Skeletal muscle cell (primary cell): ENCODE measurements at regions not wholly inside any gene's neighbourhood (a gene's known extent, or its start where the extent isn't known, plus 50 kb on each side); places are given as distances from the start of the nearest gene placed in this dataset.
A peak's percentile ranks its signal among the peaks of the same experiment; 100 is the strongest.

Experiments used
- DNase-seq: peaks from one replicate; pipeline ENCODE4 v3.0.0-alpha.2; 2010; ENCODE audit warnings: low read depth
- H3K4me3 ChIP-seq: 2 replicates; pipeline ENCODE4 v1.5.1; 2011; ENCODE audit warnings: low read depth, mild to moderate bottlenecking, control low read depth, low read length, moderate library complexity

DNA sequence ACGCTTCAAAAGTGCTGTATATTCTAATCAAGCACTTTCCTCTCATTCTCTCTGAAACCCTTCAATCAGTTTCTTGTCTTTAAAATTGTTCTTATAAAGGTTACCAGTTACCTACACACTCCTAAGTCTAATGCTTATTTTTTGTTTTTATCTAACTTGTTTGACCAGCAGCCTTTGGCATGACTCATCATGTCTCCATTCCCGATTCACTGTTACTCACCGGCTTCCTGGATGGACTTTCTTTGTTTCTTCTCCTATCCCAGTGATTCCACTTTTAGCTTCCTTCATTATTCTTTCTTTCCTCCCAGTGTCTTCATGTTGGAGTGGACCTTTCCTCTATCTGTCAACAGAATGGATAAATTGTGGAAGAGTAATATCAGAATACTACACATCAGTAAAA is 368.6 kb upstream of the CCDC196 start:
- H3K4me3 ChIP-seq, result no peak overlapping the region
- peak; percentile 36 for DNase-seq

DNA sequence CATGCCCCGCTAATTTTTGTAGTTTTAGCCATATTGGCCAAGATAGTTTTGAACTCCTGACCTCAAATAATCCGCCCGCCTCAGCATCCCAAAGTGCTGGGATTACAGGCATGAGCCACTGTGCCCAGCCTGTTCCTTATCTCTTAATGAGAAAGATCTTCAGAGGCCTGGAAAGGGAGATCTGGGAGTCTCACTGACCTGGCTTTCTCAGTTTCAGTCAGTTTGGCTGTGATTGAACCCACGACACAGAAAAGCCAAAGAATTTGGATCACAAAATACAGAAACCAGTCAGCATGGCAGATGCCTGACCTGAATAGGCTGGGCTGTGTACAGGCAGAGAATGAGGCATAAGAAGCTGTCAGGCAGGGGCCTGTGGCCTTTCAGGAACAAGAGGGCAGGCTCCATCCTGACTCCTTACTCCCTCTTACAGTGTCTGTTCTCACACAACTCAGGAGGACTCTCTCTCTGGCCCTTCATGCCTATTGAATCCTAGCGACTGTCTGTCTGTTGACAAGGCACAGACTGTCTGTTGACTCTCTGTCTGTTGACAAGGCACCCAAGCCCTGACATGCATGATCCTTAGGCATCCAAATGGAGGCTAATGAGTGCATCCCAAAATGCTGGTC is 366.5 kb upstream of the CCDC196 start:
- no peak overlapping the region for H3K4me3 ChIP-seq
- DNase-seq, result no peak

DNA sequence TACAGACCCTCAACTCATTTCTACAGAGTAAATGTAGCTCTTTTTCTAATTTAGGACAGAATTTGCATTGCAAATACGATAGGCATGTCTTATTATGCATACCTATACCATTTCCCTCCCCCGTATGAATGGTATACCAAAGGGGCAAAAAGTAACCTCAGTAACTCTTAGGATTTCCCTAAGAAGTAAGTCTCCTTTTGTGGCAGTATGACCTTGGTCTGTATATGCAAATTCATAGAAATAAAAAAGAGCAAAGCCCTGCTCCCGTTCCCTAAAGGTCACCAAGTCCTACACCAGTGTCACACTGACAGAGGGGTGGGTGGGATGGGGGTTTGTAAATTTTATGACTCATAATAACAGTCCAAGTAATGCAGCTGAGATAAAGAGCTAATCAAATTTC is 365.8 kb upstream of the CCDC196 start:
- DNase-seq, result no peak
- H3K4me3 ChIP-seq, result no peak overlapping the region

DNA sequence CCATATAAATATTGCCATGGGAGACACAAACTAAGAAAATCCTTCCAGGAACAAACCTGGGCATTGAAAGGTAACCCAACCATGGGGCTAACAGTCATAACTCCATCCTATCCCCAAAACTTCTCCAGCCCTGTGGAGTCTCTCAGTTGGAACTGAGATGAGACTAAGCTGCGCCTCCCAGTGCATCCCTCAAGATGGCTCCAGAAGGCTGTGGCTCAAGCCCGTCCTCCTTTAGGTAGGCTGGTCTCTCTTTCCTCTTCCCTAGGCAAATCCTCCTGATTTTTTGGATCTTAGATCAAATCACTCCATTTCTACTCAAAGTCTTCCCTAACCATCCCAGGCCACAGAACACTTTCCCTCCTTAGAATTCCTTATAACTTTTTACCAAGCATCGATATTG is 364.3 kb upstream of the CCDC196 start:
- no peak for DNase-seq
- no peak overlapping the region for H3K4me3 ChIP-seq

DNA sequence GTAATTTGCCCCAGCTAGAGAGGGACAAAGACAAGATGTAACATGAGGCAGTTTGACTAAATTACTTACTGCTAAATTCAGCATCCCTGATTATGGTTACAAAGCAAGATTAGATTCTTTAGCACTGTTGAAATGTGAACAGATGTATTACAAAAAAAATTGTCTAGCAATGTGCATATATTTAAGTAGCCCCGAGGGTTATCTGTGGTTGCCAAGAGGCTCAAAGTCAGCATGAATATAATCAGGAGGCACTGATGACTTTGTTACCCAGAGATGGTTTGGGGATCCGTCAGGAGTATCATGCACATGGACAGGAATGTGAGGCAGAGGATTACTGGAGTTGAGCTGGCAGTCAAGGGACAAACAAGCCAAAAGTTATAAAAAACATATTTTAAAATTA is 356.9 kb upstream of the CCDC196 start:
- no peak for DNase-seq
- no peak overlapping the region for H3K4me3 ChIP-seq

DNA sequence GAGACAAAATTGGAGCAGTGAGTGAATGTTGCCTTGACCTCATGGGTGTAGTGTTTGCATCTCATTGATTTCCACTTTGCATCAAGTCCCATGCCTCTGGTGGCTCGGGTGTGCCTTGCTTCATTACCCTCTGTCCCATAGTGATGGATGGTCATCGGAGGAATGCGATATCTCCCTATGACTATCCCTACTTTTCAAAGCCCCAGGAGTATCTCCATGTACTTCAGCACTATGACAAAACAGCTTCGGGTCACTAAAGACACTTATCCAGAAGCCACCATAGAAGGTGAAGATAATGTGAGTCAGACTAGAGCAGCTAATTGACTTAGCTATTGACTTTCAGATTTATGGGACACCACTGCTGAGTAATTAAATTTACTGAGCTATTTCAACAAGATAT is 355.1 kb upstream of the CCDC196 start:
- DNase-seq, result no peak
- H3K4me3 ChIP-seq, result no peak overlapping the region

DNA sequence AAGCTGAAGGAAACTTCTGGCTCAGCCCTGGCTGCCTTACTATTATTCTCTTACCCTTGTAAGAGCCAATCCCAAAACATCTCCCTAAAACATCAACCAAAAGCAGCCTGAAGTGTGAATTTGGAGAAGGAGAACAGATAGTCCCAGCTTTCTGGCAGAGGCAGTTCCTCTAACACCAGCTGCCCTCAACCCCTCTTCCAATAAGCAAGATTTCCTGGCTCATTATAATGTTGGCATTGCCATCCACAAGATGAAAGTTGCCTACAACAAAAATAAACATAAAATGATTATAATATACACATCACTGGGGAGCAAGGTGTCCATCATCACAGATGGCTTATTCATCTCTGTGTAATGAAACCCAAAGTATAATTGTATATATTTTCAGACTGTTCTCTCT is 352.5 kb upstream of the CCDC196 start:
- H3K4me3 ChIP-seq, result no peak overlapping the region
- no peak for DNase-seq

DNA sequence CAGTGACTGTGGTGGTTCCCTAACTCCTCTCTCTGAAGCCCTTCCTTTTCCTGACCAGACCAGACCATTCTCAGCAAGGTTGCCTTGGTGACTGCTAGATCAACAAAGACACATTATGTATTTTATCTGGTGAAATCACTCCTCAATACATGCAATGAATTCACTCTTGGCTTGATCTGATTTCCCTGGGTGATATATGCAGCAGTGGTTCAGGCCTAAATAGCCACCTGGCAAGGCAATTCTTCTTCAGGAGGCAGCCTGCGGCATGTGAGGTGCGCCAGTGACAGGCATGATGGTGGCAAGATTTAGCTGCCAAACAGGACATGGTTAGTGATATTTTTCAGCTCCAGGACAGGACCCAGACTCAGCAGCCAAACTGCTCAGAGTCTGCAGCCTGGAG is 350.3 kb upstream of the CCDC196 start:
- DNase-seq, result no peak

DNA sequence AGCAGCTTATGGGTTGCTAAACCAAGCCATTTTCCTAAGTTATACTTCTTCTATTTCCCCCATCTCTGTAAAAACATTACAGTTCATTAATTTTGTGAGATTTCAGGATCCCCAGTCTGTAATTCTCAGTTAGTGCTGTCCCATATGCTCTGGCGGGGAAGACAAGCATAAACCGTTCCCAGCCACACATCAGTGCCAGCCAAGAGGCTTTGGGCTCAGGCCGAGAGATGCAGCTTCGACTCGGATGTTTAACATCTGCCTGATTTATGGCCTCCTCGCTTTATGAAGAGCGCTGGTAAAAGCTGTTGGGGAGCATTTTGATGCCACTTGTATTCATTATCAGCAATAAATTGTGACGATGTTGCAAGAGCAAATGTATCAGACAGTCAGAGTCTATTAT is 349.1 kb upstream of the CCDC196 start:
- H3K4me3 ChIP-seq, result no peak overlapping the region
- no peak for DNase-seq

More for the DNA sequence above, 350.3 kb upstream of the CCDC196 start:
- no peak overlapping the region for H3K4me3 ChIP-seq

DNA sequence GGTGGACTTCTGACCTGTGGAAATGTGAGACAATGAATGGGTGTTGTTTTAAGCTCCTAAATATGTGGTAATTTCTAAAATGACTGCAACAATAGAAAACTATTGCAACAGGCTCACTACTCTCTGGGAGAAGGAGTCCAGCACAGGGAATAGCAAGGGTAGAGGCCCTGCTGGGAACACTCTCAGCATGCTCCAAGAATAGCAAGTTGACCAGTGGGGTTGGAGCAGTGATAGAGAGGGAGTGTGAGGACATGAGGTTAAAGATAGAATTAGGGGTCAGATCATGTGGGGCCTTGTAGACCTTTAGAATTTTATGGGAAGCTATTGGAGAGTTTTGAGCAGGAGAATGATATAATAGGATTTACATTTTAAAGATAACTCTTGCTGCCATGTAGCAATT is 346.7 kb upstream of the CCDC196 start:
- DNase-seq, result no peak
- no peak overlapping the region for H3K4me3 ChIP-seq

DNA sequence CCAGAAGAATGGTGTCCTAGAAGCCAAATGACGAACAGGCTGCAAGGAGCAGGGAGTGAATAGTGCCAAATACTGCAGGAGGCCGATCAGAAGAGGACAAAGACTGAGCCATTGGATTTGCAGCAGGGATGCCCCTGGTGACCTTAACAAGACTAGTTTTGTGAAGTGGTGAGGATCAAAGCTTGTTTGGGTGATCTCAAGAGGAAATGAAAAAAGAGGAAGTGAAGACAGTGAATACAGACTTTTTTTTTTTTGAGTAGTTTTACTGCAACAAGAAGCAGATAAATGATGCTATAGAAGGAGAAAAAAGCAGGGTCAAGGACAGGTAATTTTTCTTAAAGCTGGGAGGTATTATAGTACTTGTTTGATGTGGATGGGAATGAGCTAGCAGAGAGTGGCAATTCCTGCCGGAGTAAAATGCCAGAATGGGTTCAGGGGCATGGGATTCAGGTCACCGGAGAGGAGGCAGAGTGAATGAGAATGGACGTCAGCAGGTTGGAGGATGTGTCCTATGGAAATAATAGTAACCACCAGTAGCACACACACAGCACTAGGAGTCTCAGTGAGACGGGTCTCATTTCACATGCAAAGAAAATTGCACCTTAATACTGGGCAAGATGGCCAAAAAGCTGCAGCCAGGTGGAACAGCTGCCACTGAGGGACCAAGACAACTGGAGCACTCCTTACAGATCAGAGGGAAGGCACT is 345.8 kb upstream of the CCDC196 start:
- H3K4me3 ChIP-seq, result no peak overlapping the region
- no peak for DNase-seq

DNA sequence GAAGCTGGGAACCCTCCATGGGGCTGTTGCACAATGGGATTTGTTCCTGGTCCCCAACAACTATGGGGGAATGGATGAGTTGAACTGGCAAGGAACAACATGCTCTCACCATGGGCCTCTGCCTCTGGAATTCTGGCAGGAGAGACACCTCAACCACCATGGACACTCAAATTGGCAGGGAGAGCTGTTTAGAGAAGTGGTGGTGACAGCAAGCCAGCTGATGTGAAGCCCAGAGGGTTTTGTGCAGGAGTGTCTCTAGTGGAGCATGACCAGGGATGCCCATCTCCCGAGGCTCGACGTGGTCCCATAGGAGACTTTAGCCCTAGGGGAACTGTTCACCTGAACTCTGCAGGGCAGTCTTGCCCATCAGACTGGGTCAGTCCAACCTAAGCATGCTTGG is 345.2 kb upstream of the CCDC196 start:
- no peak for DNase-seq
- H3K4me3 ChIP-seq, result no peak overlapping the region

DNA sequence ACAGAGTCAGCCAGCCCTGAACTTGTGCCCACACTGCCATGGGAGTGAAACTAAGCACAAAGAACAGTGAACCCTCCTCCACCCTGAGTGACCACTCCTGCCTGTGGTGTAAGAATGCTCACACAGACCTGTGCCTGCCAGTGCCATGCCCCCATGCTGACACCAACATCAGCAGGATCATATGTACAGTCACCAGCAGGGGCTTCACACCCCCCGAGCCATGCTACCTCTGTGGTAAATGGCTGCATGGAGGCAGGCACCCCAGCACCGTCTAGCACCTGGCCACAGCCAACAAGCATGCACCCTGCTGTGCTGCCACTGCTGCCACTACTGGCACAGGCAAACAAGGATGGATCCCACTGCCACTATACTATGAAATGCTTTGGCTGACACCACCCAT is 344.4 kb upstream of the CCDC196 start:
- DNase-seq, result no peak

DNA sequence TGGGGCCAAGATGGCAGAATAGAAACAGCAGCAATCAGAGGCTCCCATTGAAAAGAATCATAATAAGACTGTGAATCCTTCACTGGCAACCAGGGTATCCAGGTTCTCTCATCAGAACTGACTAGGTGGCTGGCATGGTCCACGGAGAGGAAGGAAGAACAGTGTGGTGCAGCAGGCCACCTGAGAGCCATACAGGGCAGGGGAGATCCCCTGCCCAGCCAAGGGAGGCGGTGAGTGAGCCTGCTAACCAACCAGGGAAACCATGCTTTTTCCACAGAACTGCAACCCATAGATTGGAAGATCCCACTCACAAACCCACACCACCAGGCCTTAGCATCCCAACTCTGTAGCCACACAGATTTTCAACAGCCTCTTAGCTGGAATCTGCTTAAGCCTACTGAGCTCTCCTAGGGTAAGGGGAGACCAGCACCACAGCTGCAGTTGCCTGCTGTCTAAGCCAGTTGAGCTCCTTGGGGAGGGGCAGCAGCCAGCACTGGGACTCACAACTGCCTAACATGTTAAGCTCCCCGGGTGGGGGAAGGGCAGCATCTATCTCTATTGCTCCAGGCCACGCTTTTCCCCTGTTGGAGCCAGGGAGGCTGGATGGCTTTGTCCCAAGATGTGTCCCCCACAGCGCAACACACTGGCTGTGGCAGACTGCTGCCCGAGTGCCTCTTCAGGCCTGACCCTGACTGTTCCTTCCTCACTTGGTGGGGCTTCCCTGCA is 342.6 kb upstream of the CCDC196 start:
- no peak overlapping the region for H3K4me3 ChIP-seq
- no peak for DNase-seq

More for the DNA sequence above, 344.4 kb upstream of the CCDC196 start:
- H3K4me3 ChIP-seq, result no peak overlapping the region

DNA sequence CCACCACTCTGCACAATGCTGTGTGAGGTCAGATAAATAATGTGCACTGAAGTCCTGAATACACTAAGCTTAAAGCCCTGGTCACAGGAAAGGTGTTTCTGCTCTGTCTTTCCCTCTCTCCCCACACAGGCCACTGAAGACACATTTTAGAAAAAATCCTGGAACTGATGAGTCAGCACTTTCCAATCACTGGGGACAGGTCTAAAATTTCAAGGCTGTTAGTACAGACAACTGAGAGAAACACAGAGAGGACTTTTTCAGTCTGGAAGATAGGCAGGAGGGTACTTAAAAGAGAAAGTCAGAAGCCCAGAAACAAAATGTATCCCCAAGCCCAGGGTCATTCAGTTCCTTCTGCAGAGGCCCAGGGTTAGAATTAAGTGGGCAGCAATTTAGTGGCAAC is 333.9 kb upstream of the CCDC196 start:
- no peak for DNase-seq
- no peak overlapping the region for H3K4me3 ChIP-seq

DNA sequence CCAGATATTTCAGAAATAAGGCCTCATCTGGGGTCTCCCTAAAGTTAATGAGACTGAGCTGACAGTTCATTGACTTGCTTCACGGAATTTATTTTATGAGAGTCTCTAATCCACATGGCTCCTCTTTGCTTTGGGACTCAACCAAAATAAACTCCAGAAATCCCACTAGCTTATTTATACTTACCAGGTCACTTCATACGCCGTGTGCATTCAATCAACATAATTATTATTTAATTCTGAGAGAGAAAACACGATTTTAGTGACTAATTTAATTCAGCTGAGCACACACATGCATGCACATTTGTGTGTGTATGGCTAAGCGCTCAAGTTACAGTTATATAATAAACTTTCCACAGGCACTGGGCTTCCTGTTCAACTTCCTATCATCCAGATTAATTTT is 333.4 kb upstream of the CCDC196 start:
- DNase-seq, result no peak
- no peak overlapping the region for H3K4me3 ChIP-seq

DNA sequence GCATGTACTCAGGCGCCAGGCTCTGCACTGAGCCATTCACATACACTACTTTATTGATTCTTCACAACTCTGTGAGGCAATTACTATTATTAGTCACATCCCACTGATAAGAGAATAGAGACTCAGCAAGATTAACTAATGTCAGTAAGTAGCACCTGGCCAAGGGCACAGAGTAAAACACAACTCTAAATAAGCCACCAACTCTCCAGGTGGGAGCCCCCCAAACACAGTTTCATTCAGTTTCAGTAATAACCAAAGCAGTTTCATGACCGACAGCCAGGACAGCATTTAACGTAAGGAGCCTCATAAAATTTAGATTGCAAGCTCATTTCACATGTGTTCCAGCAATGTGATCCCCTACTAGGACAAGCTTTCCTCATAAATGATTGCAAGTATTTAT is 323.1 kb upstream of the CCDC196 start:
- H3K4me3 ChIP-seq, result no peak overlapping the region
- DNase-seq, result no peak

DNA sequence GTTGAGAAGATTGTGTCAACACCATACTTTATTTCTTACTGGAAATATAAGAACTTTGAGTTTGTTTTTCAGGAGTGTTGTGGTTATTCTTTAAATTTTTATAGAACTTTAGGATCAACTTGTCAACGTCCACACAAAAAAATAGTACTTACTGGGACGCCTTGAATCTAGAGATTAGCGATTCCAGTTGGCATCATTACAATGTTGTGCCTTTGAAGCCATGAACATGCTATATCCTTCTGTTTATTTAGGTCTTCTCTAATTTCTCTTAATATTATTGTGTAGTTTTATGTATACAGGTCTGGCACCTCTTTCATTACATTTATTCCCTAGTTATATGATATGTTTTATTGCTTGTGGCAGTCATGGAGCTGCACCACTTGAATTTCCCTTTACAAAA is 320.8 kb upstream of the CCDC196 start:
- no peak overlapping the region for H3K4me3 ChIP-seq
- no peak for DNase-seq

DNA sequence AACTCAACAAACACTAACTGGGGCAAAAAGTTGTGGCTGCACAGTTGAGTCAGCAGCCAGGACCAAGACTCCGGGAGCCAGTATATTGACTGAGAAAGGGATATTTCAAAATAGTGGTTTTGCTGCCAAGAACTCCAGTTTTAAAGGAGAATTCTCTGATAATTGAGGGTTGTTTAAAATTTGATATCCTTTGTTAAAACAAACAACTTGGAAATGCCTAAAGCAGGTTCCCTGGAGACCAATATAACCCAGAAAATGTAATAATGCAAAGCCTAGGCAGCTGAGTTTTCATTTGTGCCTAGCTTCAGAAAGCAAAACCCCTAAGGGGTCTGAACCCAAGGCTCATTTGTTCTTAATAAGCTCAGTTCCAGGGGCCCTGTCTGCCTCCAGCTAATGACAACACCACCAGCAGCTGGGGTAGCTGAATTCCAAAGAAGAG is 311.7 kb upstream of the CCDC196 start:
- no peak overlapping the region for H3K4me3 ChIP-seq
- DNase-seq, result peak; percentile 6

DNA sequence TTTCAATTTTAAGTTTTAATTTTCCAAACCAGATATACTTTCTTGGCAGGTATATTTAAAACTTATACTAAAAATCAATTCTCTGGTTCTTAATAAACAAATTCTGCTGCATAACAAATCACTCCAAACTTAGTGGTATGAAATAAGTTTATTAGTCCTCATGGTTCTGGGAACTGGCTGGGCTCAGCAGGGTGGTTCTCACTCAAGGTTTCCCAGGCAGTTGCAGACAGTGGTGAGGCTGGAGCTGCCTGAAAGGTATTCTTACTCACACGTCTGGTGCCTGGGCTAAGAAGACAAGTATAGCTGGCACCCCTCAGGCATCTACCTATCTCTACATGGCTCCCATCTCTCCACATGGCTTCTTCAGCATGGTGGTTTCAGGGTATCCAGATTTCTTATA is 308.2 kb upstream of the CCDC196 start:
- no peak overlapping the region for H3K4me3 ChIP-seq
- DNase-seq, result no peak

DNA sequence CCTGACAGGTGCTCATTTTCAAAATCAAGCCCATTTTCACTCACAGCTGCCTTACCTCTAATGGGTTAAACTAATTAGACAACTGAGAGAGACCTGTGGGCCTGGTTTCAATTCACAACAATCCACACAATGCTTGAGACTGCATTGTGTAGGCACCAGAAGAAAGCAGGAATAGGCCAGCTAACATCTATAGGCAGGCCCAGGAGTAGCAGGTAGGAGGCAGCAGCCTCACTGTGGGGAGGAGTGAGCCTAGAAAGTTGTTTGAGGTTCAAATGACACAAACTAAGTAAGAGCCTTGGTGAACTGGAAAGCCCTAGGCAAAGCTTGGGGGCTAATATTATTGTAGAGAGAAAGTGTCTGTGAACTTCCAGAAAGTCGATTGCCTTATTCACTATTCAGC is 289.5 kb upstream of the CCDC196 start:
- no peak overlapping the region for H3K4me3 ChIP-seq
- DNase-seq, result no peak
